Panc1 (cell line): ENCODE measurements at regions not wholly inside any gene's neighbourhood (a gene's known extent, or its start where the extent isn't known, plus 50 kb on each side); places are given as distances from the start of the nearest gene placed in this dataset.

Experiments
- ATAC-seq: fragments of 200-7000 bp; cut with Tn5 transposase; 2 replicates; pipeline ENCODE4 v1.9.1; 2020; ENCODE audit warnings: mild to moderate bottlenecking, moderate library complexity
- BruUV-seq: library from RNA; stranded (reverse); fragments of 400-500 nt; replicated peaks from 2 replicates; lab custom pipeline; 2021; lab: Mats Ljungman, UMichigan
- CTCF ChIA-PET: fragments of 300-600 bp; sonication (Branson Sonifier 250); formaldehyde crosslinking; loops from one replicate; lab custom pipeline; 2022; ENCODE audit warnings: antibody characterized with exemption; lab: Charles Lee
- POLR2A ChIA-PET: fragments of 300-600 bp; sonication (Branson Sonifier 250); formaldehyde crosslinking; loops from one replicate; lab custom pipeline; 2022; ENCODE audit warnings: antibody characterized with exemption; lab: Charles Lee
- DNase-seq: peaks from one replicate; pipeline ENCODE4 v3.0.0-alpha.2; 2010; ENCODE audit warnings: low read depth, low spot score
- H3K27ac ChIP-seq: 2 replicates; pipeline ENCODE4 v1.5.1; 2011; ENCODE audit warnings: mild to moderate bottlenecking, low read length, inconsistent platforms
- H3K27me3 ChIP-seq: fragments of 200-500 bp; sonication (Bioruptor generic); 2 replicates; pipeline ENCODE4 v1.6.0; 2014; ENCODE audit warnings: low read length, inconsistent platforms; ENCODE audit not compliant: control insufficient read depth, insufficient read depth
- H3K36me3 ChIP-seq: fragments of 200-500 bp; sonication (Bioruptor generic); 2 replicates; pipeline ENCODE4 v1.5.1; 2014; ENCODE audit warnings: inconsistent platforms, mild to moderate bottlenecking, low read length, moderate library complexity; ENCODE audit not compliant: control insufficient read depth, insufficient read depth
- H3K4me1 ChIP-seq: 2 replicates; pipeline ENCODE4 v1.5.1; 2011; ENCODE audit warnings: inconsistent platforms, mild to moderate bottlenecking, low read length, moderate library complexity; ENCODE audit not compliant: control insufficient read depth, insufficient read depth
- H3K4me3 ChIP-seq, 2 experiments: 2 replicates each; pipeline ENCODE4 v1.5.1; 2011 to 2012; ENCODE audit warnings: low read depth in 2 of 2, low read length in 2 of 2, mild to moderate bottlenecking in 2 of 2, inconsistent platforms in 1 of 2, moderate library complexity in 1 of 2
- H3K9me3 ChIP-seq: fragments of 200-500 bp; sonication (Bioruptor generic); 2 replicates; pipeline ENCODE4 v1.5.1; 2014; ENCODE audit warnings: low read depth, mild to moderate bottlenecking, inconsistent platforms, low read length, moderate library complexity; ENCODE audit not compliant: control insufficient read depth, insufficient read depth
- POLR2AphosphoS5 ChIP-seq: IDR thresholded peaks from 2 replicates; pipeline ENCODE4 v1.6.1; 2012; ENCODE audit warnings: mild to moderate bottlenecking, low read depth, low read length, moderate library complexity
- SIN3A ChIP-seq: IDR thresholded peaks from 2 replicates; pipeline ENCODE4 v1.6.1; 2012; ENCODE audit warnings: low read depth, mild to moderate bottlenecking, low read length, moderate library complexity, borderline replicate concordance; ENCODE audit not compliant: insufficient read depth
- TCF7L2 ChIP-seq: IDR thresholded peaks from 2 replicates; pipeline ENCODE4 v1.6.1; 2011; ENCODE audit warnings: mild to moderate bottlenecking, low read depth, low read length, inconsistent platforms
- in situ Hi-C: cut with HindIII; loops from 2 replicates; pipeline ENCODE4 v1.10.0; 2016; ENCODE audit warnings: low sequenced_read_pairs, low pct_unique_long_range_greater_than_20kb
- intact Hi-C: fragments of 100-400 bp; cut with micrococcal nuclease; formaldehyde crosslinking; loops from one replicate; pipeline ENCODE4 v1.10.0; 2022; ENCODE audit not compliant: unreplicated experiment
- TF ChIP-seq, protein P1 (sequence below): fragments of 450-650 bp; IDR thresholded peaks from 2 replicates; pipeline ENCODE4 v1.5.1; 2017; ENCODE audit warnings: mild to moderate bottlenecking
- TF ChIP-seq, protein P2 (sequence below), 2 experiments: IDR thresholded peaks; 2 replicates each; pipeline ENCODE4 v1.6.1; 2011 to 2012; ENCODE audit warnings: low read depth in 2 of 2, control low read depth in 1 of 2, low read length in 1 of 2, mild to moderate bottlenecking in 1 of 2, moderate library complexity in 1 of 2; ENCODE audit not compliant: insufficient read depth in 1 of 2

DNA sequence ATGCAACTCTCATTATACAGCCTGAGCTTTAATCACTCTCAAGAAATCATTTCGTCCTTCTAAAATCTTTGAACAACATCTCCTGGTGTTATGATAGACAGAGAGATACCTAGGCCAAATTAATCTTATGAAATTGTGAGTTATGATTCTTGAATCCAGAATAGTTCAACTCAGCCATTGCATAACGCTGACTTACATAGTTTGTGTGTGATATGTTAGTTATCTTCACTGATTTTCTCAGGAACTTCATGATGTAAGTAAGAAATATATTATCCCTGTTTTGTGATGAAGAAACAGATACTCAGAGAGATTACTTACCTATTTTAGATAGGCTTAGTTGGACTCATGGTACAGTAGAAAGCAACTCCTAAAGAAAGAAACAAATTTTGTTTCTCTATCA, 684.4 kb downstream of the ZEB2 start:
- TF ChIP-seq, protein P1, sequence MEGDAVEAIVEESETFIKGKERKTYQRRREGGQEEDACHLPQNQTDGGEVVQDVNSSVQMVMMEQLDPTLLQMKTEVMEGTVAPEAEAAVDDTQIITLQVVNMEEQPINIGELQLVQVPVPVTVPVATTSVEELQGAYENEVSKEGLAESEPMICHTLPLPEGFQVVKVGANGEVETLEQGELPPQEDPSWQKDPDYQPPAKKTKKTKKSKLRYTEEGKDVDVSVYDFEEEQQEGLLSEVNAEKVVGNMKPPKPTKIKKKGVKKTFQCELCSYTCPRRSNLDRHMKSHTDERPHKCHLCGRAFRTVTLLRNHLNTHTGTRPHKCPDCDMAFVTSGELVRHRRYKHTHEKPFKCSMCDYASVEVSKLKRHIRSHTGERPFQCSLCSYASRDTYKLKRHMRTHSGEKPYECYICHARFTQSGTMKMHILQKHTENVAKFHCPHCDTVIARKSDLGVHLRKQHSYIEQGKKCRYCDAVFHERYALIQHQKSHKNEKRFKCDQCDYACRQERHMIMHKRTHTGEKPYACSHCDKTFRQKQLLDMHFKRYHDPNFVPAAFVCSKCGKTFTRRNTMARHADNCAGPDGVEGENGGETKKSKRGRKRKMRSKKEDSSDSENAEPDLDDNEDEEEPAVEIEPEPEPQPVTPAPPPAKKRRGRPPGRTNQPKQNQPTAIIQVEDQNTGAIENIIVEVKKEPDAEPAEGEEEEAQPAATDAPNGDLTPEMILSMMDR, result no peak
- TF ChIP-seq TCF7L2 (no peak), POLR2AphosphoS5 (no peak), SIN3A (no peak)
- TF ChIP-seq, protein P2, sequence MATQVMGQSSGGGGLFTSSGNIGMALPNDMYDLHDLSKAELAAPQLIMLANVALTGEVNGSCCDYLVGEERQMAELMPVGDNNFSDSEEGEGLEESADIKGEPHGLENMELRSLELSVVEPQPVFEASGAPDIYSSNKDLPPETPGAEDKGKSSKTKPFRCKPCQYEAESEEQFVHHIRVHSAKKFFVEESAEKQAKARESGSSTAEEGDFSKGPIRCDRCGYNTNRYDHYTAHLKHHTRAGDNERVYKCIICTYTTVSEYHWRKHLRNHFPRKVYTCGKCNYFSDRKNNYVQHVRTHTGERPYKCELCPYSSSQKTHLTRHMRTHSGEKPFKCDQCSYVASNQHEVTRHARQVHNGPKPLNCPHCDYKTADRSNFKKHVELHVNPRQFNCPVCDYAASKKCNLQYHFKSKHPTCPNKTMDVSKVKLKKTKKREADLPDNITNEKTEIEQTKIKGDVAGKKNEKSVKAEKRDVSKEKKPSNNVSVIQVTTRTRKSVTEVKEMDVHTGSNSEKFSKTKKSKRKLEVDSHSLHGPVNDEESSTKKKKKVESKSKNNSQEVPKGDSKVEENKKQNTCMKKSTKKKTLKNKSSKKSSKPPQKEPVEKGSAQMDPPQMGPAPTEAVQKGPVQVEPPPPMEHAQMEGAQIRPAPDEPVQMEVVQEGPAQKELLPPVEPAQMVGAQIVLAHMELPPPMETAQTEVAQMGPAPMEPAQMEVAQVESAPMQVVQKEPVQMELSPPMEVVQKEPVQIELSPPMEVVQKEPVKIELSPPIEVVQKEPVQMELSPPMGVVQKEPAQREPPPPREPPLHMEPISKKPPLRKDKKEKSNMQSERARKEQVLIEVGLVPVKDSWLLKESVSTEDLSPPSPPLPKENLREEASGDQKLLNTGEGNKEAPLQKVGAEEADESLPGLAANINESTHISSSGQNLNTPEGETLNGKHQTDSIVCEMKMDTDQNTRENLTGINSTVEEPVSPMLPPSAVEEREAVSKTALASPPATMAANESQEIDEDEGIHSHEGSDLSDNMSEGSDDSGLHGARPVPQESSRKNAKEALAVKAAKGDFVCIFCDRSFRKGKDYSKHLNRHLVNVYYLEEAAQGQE (IDR thresholded peaks at IDR 0.05; ENCODE audit: insufficient read depth in 1 of 2, low read depth in 2 of 2, low read length in 1 of 2), result no peak
- DNase-seq (no peak), ATAC-seq (no peak)
- H3K4me1 ChIP-seq, result no peaks in the 10 kb centered on the region
- intact Hi-C loops (no loop called here), in situ Hi-C loops (no loop called here)
- no peaks in the 10 kb centered on the region for H3K27me3 ChIP-seq
- H3K36me3 ChIP-seq, result no peaks in the 10 kb centered on the region
- ChIA-PET POLR2A (no interaction called here), CTCF (no interaction called here)
- no peaks in the 10 kb centered on the region for H3K9me3 ChIP-seq
- H3K4me3 ChIP-seq, result no peak overlapping the region
- H3K27ac ChIP-seq, result no peak overlapping the region
- BruUV-seq, result no TSS peak

DNA sequence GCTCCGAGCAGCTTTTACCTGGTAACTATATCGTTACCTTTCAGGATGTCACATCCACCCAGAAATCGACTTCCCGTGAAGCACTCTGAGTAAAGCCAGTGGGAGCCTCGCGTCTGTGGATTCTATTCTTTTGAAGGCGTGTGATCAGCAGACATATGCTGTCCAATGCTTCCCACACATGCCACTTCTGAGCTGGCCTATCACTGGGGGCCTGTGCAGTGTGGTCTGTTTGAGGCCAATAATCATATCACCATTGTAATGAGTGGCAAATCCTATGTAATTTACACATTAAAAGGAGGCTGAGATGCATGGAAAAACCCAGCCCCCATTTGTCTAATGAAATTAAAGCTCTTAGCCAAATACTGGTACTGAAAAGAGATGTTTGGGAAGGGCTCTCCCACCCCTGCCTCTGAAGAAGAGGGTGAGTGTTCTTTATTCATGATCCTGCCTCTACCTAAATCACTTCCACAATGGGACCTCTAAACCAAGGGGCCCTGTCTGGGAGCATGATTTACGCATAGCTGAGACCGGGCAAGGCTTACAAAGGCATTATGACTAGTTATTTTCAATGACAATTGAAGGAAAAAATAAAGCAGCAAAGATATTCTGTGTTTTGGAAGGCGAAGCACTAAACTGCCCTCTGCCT, 686.8 kb downstream of the ZEB2 start:
- Histone ChIP-seq H3K4me3 (no peak overlapping the region), H3K4me1 (no peaks in the 10 kb centered on the region), H3K27me3 (no peaks in the 10 kb centered on the region), H3K36me3 (no peaks in the 10 kb centered on the region), H3K9me3 (no peaks in the 10 kb centered on the region), H3K27ac (no peak overlapping the region)
- ATAC-seq (no peak), DNase-seq (no peak)
- CTCF ChIA-PET, result no interaction called here
- POLR2A ChIA-PET, result no interaction called here
- BruUV-seq, result no TSS peak
- in situ Hi-C loops (no loop called here), intact Hi-C loops (no loop called here)
- TF ChIP-seq POLR2AphosphoS5, result no peak
- no peak for TF ChIP-seq TCF7L2
- TF ChIP-seq, protein P2 (IDR thresholded peaks at IDR 0.05; ENCODE audit: insufficient read depth in 1 of 2, low read depth in 2 of 2, low read length in 1 of 2), result no peak
- TF ChIP-seq, protein P1, result no peak
- TF ChIP-seq SIN3A, result no peak
